ENCODE measurements at regions not wholly inside any gene's neighbourhood (a gene's known extent, or its start where the extent isn't known, plus 50 kb on each side); places are given as distances from the start of the nearest gene placed in this dataset.

- CTCF ChIA-PET: no interaction called here
Observed at GRCh38 chr17:33515974-33516373, 222.9 kb upstream of the ASIC2 start.

DNA sequence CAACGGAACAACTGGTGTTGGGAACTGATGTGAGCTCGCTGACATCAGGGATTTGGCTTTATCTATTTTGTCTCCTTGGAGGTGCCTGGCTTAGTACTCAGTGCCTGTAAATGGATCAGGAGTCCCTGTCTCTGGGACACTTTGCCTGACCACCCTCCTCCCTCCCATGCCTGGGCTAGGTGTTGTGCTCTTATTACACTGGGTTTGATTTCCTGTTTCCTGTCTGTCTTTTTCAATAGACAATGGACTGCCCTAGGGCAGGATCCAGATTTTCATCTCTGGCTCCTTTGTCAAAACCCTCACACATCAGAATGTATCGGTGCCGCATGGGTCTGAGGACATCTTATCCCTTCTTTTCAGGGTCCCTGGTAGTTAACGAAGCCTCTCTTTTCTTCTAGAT, 223.6 kb upstream of the ASIC2 start:
- no peak overlapping the region for H3K27ac ChIP-seq
- DNase-seq (ENCODE audit: low spot score): no peak
- TF ChIP-seq, protein P1, sequence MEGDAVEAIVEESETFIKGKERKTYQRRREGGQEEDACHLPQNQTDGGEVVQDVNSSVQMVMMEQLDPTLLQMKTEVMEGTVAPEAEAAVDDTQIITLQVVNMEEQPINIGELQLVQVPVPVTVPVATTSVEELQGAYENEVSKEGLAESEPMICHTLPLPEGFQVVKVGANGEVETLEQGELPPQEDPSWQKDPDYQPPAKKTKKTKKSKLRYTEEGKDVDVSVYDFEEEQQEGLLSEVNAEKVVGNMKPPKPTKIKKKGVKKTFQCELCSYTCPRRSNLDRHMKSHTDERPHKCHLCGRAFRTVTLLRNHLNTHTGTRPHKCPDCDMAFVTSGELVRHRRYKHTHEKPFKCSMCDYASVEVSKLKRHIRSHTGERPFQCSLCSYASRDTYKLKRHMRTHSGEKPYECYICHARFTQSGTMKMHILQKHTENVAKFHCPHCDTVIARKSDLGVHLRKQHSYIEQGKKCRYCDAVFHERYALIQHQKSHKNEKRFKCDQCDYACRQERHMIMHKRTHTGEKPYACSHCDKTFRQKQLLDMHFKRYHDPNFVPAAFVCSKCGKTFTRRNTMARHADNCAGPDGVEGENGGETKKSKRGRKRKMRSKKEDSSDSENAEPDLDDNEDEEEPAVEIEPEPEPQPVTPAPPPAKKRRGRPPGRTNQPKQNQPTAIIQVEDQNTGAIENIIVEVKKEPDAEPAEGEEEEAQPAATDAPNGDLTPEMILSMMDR (conservative IDR thresholded peaks at IDR 0.05; ENCODE audit: low read depth): no peak
- CTCF ChIA-PET: interaction anchor here (0.7 kb wide), 1 partner anchor 1412 kb away, joined by 3 read pairs; no protein-coding TSS in a partner anchor
- POLR2A ChIA-PET (ENCODE audit: low non-redundant PET): no interaction called here

More at GRCh38 chr17:33515974-33516373, 222.9 kb upstream of the ASIC2 start:
- H3K27ac ChIP-seq: no peak overlapping the region
- DNase-seq (ENCODE audit: low spot score): no peak
- POLR2A ChIA-PET (ENCODE audit: low non-redundant PET): no interaction called here
- TF ChIP-seq, protein P1 (conservative IDR thresholded peaks at IDR 0.05; ENCODE audit: low read depth): no peak

GRCh38 chr17:33517746-33518145, 224.7 kb upstream of the ASIC2 start:
- TF ChIP-seq, protein P1 (conservative IDR thresholded peaks at IDR 0.05; ENCODE audit: low read depth): no peak
- no peak for DNase-seq (ENCODE audit: low spot score)
- H3K27ac ChIP-seq: no peak overlapping the region
- CTCF ChIA-PET: no interaction called here
- POLR2A ChIA-PET (ENCODE audit: low non-redundant PET): no interaction called here

DNA sequence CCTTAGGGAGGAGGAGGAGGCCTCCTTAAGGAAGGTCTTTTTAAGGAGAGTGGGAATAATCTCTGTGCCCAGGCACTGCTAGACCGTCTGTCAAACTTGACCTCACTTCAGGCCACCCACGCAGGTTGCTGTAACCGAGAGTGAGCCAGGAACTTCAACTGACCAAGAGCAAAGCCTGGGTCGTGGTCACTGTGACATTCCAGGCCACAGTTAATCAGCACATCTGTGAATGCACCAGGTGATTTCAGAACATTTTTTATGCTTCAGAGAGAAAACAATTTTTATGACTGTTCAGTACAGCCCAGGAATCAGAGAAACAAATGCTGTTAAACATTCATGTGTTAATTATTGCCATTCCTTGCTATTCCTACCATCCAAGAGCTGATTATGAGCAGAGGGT, 226.6 kb upstream of the ASIC2 start:
- ChIA-PET POLR2A (ENCODE audit: low non-redundant PET) (no interaction called here), CTCF (interaction anchor here (0.6 to 0.8 kb wide), 4 partner anchors 9 to 239 kb away, joined by 3 to 4 read pairs (median 4); no protein-coding TSS in a partner anchor)
- no peak overlapping the region for H3K27ac ChIP-seq
- no peak for DNase-seq (ENCODE audit: low spot score)
- TF ChIP-seq, protein P1 (conservative IDR thresholded peaks at IDR 0.05; ENCODE audit: low read depth): no peak

GRCh38 chr17:33520426-33521330, 227.6 kb upstream of the ASIC2 start:
- no peak overlapping the region for H3K27ac ChIP-seq
- DNase-seq (ENCODE audit: low spot score): peak; percentile 55
- CTCF ChIA-PET: interaction anchor here (0.6 to 0.8 kb wide), 7 partner anchors 8 to 462 kb away, joined by 3 to 9 read pairs (median 3); no protein-coding TSS in a partner anchor
- TF ChIP-seq, protein P1 (conservative IDR thresholded peaks at IDR 0.05; ENCODE audit: low read depth): peak; percentile 65
- POLR2A ChIA-PET (ENCODE audit: low non-redundant PET): no interaction called here

DNA sequence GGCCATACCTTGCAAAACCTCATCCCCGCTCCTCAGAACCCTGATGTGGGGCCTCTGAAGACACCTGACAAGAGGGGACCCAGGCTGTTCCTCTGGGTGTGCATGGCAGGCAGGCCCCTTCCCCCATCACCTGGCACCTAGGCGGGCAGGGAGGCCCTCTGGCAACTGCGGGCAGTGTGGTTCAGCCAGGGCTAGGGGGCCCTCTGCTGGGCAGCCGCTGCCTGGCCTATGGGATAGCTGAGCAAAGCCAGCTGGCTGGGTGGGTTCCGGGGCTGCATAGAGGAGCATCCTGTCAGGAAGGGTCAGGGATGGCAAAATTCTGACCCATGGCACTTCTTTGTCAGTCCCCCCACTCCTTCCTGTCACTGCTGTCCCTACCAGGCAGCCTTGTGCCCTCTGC, 228.7 kb upstream of the ASIC2 start:
- H3K27ac ChIP-seq: no peak overlapping the region
- TF ChIP-seq, protein P1 (conservative IDR thresholded peaks at IDR 0.05; ENCODE audit: low read depth): 0 out of 2 replicates have a peak, but pooled peaks have one; percentile 7
- DNase-seq (ENCODE audit: low spot score): peak; percentile 34
- CTCF ChIA-PET: interaction anchor here (0.7 kb wide), 1 partner anchor 112 kb away, joined by 5 read pairs; no protein-coding TSS in a partner anchor
- POLR2A ChIA-PET (ENCODE audit: low non-redundant PET): no interaction called here
